ENCODE measurements at regions not wholly inside any gene's neighbourhood (a gene's known extent, or its start where the extent isn't known, plus 50 kb on each side); places are given as distances from the start of the nearest gene placed in this dataset.

- TF ChIP-seq CTCF (IDR thresholded peaks at IDR 0.05) (no peak), ATF6 (CRISPR knock-in tag; IDR thresholded peaks at IDR 0.05) (no peak), RORB (CRISPR knock-in tag; IDR thresholded peaks at IDR 0.05) (no peak), JUN (CRISPR knock-in tag; IDR thresholded peaks at IDR 0.05) (no peak), ATF3 (CRISPR knock-in tag; conservative IDR thresholded peaks at IDR 0.05) (no peak), MLX (CRISPR knock-in tag; IDR thresholded peaks at IDR 0.05) (no peak), ELF4 (CRISPR knock-in tag; IDR thresholded peaks at IDR 0.05; ENCODE audit: low read depth) (no peak), FOXP1 (CRISPR knock-in tag; IDR thresholded peaks at IDR 0.05; ENCODE audit: borderline replicate concordance) (no peak), NR3C1 (CRISPR knock-in tag; conservative IDR thresholded peaks at IDR 0.05; ENCODE audit: low read depth) (no peak)
Measured at GRCh38 chr10:108413954-108414353, 1249.4 kb upstream of the SORCS1 start.

Measured in WTC11 (cell line).